T-helper 2 cell treated with Interferon-gamma antibody and Interleukin-4, amounts not matched to agents 100 ng/mL and 5 ng/mL, for 36 hours (primary cell): ENCODE measurements at regions not wholly inside any gene's neighbourhood (a gene's known extent, or its start where the extent isn't known, plus 50 kb on each side); places are given as distances from the start of the nearest gene placed in this dataset.

Experiments used
- intact Hi-C: fragments of 100-400 bp; cut with micrococcal nuclease; formaldehyde crosslinking; loops from one replicate; pipeline ENCODE4 v1.15.1; 2023

DNA sequence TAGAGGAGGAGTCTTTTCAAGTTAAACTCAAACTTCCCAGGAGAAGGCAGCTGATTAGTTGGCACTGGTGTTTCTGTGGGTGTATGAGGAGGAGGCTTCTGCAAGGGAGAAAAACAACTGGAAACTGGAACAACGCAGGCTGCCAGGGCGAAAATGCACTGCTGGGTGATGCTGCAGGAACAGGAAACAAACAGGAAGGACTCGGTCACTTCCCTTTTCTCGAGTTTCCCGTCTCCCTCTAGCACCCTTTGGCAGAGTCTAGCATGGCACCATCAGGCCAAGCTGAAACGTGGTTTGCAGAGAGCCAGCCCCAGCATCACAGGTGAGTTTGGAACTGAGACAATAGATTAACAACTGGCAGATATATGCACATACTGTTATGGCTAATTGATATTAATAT, 77.5 kb upstream of the CAST start:
- intact Hi-C loops = no loop called here

DNA sequence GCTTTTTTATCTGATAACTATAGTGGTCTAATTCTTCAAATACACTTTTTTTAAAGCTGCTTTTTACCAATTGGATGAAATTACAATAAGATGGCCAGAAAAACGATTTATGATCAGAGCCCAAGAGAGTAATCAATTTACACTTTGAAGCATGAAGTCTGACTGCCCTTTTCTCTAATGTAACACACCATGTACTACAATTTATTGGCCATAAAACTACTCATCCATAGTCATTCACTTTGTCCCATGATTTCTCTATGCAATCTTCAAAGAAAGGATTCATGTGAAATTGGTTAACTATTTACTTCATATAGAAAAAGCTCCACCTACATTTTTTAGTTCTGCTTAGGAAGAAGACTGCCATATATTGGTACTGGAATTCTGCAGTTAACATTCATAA, 73.6 kb upstream of the CAST start:
- intact Hi-C loops = no loop called here

DNA sequence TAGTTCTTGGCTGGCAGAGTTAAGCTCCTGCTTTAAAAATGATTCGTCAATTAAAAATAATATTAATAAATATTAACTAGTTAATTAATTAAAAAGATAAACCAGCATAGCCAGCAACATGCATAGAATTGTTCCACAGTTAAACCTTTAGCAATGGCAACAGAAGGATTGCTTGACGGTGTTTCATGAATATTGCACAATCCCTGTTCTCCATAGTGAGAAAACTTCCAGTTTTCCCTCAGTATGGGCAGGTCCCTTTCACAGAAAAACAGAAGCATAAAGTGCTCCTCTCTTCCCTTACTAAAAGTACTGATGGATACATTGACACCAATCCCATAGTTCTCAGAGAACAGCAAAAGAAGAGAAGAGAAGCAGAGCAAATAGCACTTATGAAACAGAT, 71.4 kb upstream of the CAST start:
- intact Hi-C loops = no loop called here

DNA sequence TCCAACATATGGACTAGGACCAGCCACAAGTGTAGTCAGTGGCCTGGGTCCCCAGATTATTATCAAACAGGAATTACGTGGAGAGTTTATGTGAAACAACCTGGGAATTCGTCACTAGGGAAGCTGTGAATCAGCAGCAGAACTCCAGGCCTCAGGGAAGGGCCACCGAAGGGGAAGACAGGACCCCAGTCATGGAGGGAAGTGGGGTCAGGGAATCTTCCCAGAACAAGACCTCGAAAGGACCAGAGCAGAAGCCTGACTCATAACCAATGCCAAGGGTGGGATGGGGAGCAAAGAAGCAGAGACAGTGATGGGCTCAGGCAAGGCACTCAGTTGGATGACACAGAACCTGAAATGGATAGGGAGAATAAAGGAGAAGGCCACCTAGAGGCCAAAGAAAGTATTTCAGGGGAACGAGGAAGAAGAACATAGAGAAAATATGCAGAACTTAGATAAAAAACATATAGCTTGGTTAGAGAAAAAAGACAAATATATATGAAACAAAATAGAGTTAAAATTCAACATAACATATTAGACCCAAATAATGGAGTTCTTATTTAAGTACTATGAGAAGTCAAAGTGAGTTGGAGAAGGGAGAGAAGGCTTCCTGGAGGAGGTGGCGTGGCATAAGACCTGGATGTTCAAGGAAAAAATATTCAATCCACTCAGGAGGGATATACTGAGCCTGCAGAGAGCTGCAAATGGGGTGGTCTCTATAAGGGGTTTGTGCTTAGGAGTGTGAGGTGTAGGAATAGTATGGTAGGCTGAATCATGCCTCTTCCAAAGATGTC, 66.7 kb upstream of the CAST start:
- intact Hi-C loops = no loop called here

DNA sequence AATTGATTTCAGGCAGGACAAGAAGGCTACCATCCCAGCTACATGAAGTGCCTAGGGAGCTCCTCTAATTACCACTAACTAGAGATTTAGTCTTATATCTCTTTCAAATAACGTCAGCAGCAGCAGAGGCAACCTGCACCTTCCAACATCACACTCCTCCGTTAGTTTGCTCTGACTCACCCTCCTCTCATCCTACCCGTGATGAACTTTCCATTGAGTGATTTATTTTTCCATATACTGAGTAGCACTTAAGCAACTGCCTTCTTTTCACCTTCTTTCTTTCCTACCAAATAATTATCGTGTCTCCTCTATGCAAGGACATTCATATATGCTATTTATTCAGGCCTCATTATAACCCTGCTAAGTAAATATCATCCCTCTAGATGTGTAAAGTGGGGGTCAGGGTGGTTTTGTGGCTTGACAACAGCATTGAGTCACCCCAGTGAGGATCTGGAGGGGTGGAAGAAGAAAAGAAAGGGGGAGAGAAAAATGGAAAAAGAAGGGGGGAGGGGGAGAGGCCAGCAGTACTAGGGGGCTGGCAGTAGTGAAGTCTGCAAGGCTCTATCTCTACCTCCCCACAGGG, 64.6 kb upstream of the CAST start:
- intact Hi-C loops = no loop called here

DNA sequence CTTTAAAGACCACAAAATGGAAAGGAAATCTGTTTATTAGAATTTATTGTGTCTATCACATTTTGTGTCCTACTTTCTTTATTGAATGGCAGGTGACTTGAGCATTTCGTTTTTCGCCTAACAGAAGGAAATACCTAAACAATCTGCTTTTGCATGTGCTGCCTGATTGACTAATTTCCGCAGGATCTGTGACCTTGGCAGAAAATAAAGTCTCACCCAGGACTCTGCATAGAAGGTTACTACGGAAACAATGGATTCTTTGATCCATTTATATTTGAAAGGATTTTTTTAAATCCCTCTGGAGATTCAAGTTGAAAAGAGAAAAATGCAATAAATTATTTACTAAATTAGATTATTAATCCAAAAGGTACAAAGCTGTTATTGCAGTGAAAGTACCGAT, 61.0 kb upstream of the CAST start:
- intact Hi-C loops = loop anchor here (1.0 to 10.0 kb wide), 3 partner anchors 257 to 743 kb away; partner anchors contain the start of gene ELL2

GRCh38 chr5:96601715-96602244, 60.4 kb upstream of the CAST start:
- intact Hi-C loops = loop anchor here (1.0 to 10.0 kb wide), 3 partner anchors 257 to 743 kb away; partner anchors contain the start of gene ELL2

- intact Hi-C loops = loop anchor here (10.0 kb wide), 1 partner anchor 638 kb away; the partner anchor contains the start of gene ELL2
Measured at GRCh38 chr5:96602776-96603175, 59.4 kb upstream of the CAST start.

- intact Hi-C loops = loop anchor here (10.0 kb wide), 1 partner anchor 640 kb away; the partner anchor contains the start of gene ELL2
Measured at GRCh38 chr5:96605144-96605837, 56.9 kb upstream of the CAST start.

GRCh38 chr5:96609369-96609768, 52.8 kb upstream of the CAST start:
- intact Hi-C loops = loop anchor here (10.0 kb wide), 1 partner anchor 645 kb away; the partner anchor contains the start of gene ELL2

DNA sequence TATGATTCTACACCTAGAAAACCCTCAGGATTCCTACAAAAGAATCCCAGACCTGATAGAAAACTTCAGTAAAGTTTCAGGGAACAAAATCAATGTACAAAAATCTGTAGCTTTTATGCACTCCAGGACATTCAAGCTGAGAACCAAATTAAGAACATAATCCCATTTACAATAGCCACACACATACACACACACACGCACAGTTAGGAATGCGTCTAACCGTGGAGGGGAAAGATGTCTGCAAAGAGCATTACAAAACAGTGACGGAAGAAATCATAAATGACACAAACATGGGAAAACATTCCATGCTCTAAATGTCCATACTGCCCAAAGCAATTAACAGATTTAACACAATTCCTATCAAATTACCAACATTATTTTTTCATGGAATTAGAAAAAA, 51.4 kb upstream of the CAST start:
- intact Hi-C loops = loop anchor here (5.0 kb wide), 1 partner anchor 92 kb away; no protein-coding TSS in a partner anchor

DNA sequence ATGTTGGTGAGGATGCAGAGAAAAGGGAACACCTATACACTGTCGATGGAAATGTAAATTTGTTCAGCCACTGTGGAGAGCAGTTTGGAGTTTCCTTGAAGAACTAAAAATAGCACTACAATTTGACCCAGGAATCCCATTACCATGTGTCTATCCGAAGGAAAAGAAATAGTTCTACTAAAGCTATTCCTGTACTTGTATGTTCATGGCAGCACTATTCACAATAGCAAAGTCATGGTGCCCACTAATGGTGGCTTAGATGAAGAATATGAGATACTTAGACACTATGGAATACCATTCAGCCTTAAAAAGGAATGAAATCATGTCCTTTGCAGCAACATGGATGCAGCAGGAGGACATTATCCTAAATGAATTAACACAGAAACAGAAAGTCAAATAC, 50.2 kb upstream of the CAST start:
- intact Hi-C loops = loop anchor here (5.0 kb wide), 1 partner anchor 90 kb away; no protein-coding TSS in a partner anchor
